Vagina (tissue), 2 donors: ENCODE measurements at regions not wholly inside any gene's neighbourhood (a gene's known extent, or its start where the extent isn't known, plus 50 kb on each side); places are given as distances from the start of the nearest gene placed in this dataset.

Experiments
- DNase-seq, 2 donors: peaks; one replicate each; pipeline ENCODE4 v3.0.0-alpha.2; 2017; ENCODE audit errors: extremely low spot score in 2 of 2
- H3K27ac ChIP-seq: fragments of 200-600 bp; sonication (generic); one replicate; pipeline ENCODE4 v1.5.1; 2019
- H3K27me3 ChIP-seq: fragments of 200-600 bp; sonication (generic); one replicate; pipeline ENCODE4 v1.5.1; 2019
- H3K36me3 ChIP-seq, 2 donors: fragments of 200-600 bp; sonication (generic); one replicate each; pipeline ENCODE4 v1.5.1; 2017 to 2019
- H3K4me1 ChIP-seq: fragments of 200-600 bp; sonication (generic); one replicate; pipeline ENCODE4 v1.5.1; 2019
- H3K4me3 ChIP-seq, 2 donors: fragments of 200-600 bp; sonication (generic); 1 replicate in 1 of 2; 2 replicates in 1 of 2; pipeline ENCODE4 v1.5.1; 2016 to 2019
- H3K9me3 ChIP-seq: fragments of 200-600 bp; sonication (generic); one replicate; pipeline ENCODE4 v1.5.1; 2019
- CTCF ChIP-seq, 3 experiments: fragments of 450-650 bp in 2 of 3; fragments of 200-600 bp in 1 of 3; sonication (generic) in 1 of 3; IDR thresholded peaks; one replicate each; pipeline ENCODE4 v1.5.1; 2017 to 2019; ENCODE audit warnings: antibody characterized with exemption in 3 of 3, mild to moderate bottlenecking in 2 of 3, moderate library complexity in 2 of 3
- POLR2A ChIP-seq, 2 donors: fragments of 450-650 bp; IDR thresholded peaks; one replicate each; pipeline ENCODE4 v1.6.1; 2017; ENCODE audit warnings: antibody characterized with exemption in 2 of 2, mild to moderate bottlenecking in 2 of 2, moderate library complexity in 2 of 2
- POLR2AphosphoS5 ChIP-seq, 2 donors: sonication (generic); formaldehyde crosslinking; IDR thresholded peaks; one replicate each; pipeline ENCODE4 v1.9.0; 2017; ENCODE audit warnings: antibody characterized with exemption in 2 of 2, mild to moderate bottlenecking in 2 of 2, low read depth in 1 of 2; ENCODE audit not compliant: insufficient read depth in 1 of 2
- intact Hi-C: fragments of 100-400 bp; cut with DNase I; formaldehyde crosslinking; loops from one replicate; pipeline ENCODE4 v1.15.1; 2023

DNA sequence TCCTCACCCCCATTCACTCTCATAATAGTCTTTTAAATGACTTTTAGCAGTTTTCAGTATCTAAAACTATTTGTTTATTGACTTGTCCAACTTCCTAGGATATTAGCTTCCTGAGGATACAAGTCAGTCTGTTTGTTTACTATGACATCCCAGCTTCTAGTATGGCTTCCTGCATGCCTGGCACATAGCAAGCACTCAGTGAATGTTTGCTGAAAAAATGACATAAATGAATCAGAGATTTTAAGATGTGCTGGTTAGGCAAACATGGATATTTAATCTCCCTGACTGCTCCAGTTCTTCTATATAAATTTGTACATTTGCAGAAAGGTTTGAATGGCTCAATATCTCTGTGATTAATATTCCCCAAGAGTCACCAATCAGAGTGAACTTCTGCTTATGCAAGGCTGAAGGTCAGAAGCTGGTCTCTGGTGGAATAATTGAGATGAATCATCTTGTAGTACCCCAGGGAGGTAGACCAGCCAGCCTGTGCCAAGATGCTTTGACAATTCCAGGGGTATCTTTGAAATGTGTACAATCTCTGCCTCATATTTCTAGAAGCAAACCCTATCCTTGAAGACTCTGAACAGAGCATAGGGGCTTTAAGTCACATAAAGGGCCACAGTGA lies 219.0 kb upstream of the LMCD1 start:
- TF ChIP-seq POLR2A (IDR thresholded peaks at IDR 0.05), result no peak
- TF ChIP-seq POLR2AphosphoS5 (IDR thresholded peaks at IDR 0.05; ENCODE audit: insufficient read depth in 1 of 2, low read depth in 1 of 2), result no peak
- TF ChIP-seq CTCF (IDR thresholded peaks at IDR 0.05), result no peak
- Histone ChIP-seq H3K36me3 (no peaks in the 10 kb centered on the region), H3K4me3 (no peak overlapping the region), H3K4me1 (no peaks in the 10 kb centered on the region), H3K9me3 (no peaks in the 10 kb centered on the region), H3K27me3 (no peaks in the 10 kb centered on the region), H3K27ac (no peak overlapping the region)
- DNase-seq, result no peak
- intact Hi-C loops, result no loop called here

- H3K4me3 ChIP-seq, result no peak overlapping the region
- intact Hi-C loops, result no loop called here
Measured at GRCh38 chr3:8283193-8283592, 218.4 kb upstream of the LMCD1 start.

DNA sequence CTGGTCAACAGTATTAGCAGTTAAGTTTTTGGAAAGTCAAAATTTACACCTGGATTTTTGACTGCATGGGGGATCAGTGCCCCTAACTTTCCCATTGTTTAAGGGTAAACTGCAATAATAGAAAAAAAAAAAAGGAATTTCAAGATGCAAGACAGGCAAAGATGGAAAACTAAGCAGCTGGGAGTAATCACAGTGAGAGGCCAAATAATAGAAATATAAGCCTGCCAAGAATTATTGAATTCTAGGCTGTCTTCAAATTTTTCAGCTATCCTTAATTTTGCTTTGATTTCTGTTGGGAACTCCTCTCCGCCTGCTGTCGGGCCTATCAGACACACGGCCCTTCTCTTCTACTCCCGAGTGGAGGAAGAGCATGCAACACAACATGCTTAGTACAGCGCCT lies 215.5 kb upstream of the LMCD1 start:
- intact Hi-C loops, result no loop called here
- DNase-seq, result no peak
- Histone ChIP-seq H3K4me1 (no peaks in the 10 kb centered on the region), H3K27ac (no peak overlapping the region), H3K9me3 (no peaks in the 10 kb centered on the region), H3K27me3 (no peaks in the 10 kb centered on the region), H3K4me3 (no peak overlapping the region), H3K36me3 (no peaks in the 10 kb centered on the region)
- TF ChIP-seq CTCF (IDR thresholded peaks at IDR 0.05) (no peak), POLR2A (IDR thresholded peaks at IDR 0.05) (no peak), POLR2AphosphoS5 (IDR thresholded peaks at IDR 0.05; ENCODE audit: insufficient read depth in 1 of 2, low read depth in 1 of 2) (no peak)

More at GRCh38 chr3:8283193-8283592, 218.4 kb upstream of the LMCD1 start:
- Histone ChIP-seq H3K27me3 (no peaks in the 10 kb centered on the region), H3K9me3 (no peaks in the 10 kb centered on the region), H3K36me3 (no peaks in the 10 kb centered on the region), H3K4me1 (no peaks in the 10 kb centered on the region), H3K27ac (no peak overlapping the region)
- TF ChIP-seq POLR2A (IDR thresholded peaks at IDR 0.05) (no peak), CTCF (IDR thresholded peaks at IDR 0.05) (no peak), POLR2AphosphoS5 (IDR thresholded peaks at IDR 0.05; ENCODE audit: insufficient read depth in 1 of 2, low read depth in 1 of 2) (no peak)
- DNase-seq, result no peak

DNA sequence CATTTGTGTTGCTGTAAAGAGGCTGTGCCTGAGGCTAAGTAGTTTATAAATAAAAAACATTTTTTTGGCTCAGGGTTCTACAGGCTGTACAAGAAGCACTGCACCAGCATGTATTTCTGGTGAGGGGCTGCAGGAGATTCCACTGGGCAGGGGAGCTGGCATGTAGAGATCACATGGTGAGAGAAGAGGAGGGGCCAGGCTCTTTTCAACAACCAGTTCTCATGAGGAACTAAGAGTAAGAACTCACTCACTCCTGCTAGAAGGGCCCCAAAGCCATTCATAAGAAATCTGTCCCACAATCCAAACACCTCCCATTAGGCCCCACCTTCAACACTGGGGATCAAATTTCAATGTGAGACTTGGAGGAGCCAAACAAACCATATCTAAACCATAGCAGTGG lies 214.9 kb upstream of the LMCD1 start:
- no peak overlapping the region for H3K4me3 ChIP-seq
- H3K27me3 ChIP-seq, result no peaks in the 10 kb centered on the region
- no peaks in the 10 kb centered on the region for H3K4me1 ChIP-seq
- TF ChIP-seq CTCF (IDR thresholded peaks at IDR 0.05) (no peak), POLR2A (IDR thresholded peaks at IDR 0.05) (no peak), POLR2AphosphoS5 (IDR thresholded peaks at IDR 0.05; ENCODE audit: insufficient read depth in 1 of 2, low read depth in 1 of 2) (no peak)
- DNase-seq, result no peak
- intact Hi-C loops, result no loop called here
- no peak overlapping the region for H3K27ac ChIP-seq
- no peaks in the 10 kb centered on the region for H3K36me3 ChIP-seq
- H3K9me3 ChIP-seq, result no peaks in the 10 kb centered on the region

DNA sequence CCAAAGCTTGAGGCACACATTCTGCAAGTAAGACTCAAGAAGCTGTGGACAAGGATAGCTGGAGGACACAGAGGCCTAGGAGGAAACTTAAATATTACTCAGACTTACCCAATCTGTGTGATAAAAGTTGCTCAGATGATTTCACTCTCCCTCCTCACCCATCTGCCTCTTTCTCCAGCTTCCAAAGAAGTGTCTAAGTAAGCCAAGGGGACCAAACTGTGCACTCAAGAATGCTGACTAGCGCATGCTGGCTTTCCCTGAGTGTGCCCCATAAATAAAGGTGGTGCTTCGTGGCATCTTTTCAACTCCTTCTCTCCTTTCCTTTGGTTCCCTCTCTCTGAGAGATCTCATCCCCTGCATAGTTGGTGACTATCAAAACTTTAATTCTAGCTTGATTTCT lies 211.0 kb upstream of the LMCD1 start:
- DNase-seq, result no peak
- no peaks in the 10 kb centered on the region for H3K27me3 ChIP-seq
- H3K36me3 ChIP-seq, result no peaks in the 10 kb centered on the region
- no peaks in the 10 kb centered on the region for H3K4me1 ChIP-seq
- TF ChIP-seq POLR2AphosphoS5 (IDR thresholded peaks at IDR 0.05; ENCODE audit: insufficient read depth in 1 of 2, low read depth in 1 of 2), result no peak
- no peak for TF ChIP-seq POLR2A (IDR thresholded peaks at IDR 0.05)
- no peak for TF ChIP-seq CTCF (IDR thresholded peaks at IDR 0.05)
- intact Hi-C loops, result no loop called here
- H3K27ac ChIP-seq, result no peak overlapping the region
- no peak overlapping the region for H3K4me3 ChIP-seq
- H3K9me3 ChIP-seq, result no peaks in the 10 kb centered on the region
